Ovary (tissue), 3 donors: ENCODE measurements at regions not wholly inside any gene's neighbourhood (a gene's known extent, or its start where the extent isn't known, plus 50 kb on each side); places are given as distances from the start of the nearest gene placed in this dataset.

Experiments used
- EP300 ChIP-seq: sonication (generic); formaldehyde crosslinking; IDR thresholded peaks from one replicate; pipeline ENCODE4 v1.6.1; 2017; ENCODE audit warnings: antibody characterized with exemption
- POLR2A ChIP-seq: fragments of 450-650 bp; IDR thresholded peaks from one replicate; pipeline ENCODE4 v1.6.1; 2017; ENCODE audit warnings: antibody characterized with exemption, mild to moderate bottlenecking, moderate library complexity
- TF ChIP-seq, protein P1 (sequence below), 3 donors: fragments of 450-650 bp in 2 of 3; fragments of 200-600 bp in 1 of 3; IDR thresholded peaks; one replicate each; pipeline versions ENCODE4 v1.5.1 to v1.8.0; 2016 to 2022; ENCODE audit warnings: antibody characterized with exemption in 3 of 3, mild to moderate bottlenecking in 1 of 3
- donor health status: DM: no; HTN: no; CAD: no.

DNA sequence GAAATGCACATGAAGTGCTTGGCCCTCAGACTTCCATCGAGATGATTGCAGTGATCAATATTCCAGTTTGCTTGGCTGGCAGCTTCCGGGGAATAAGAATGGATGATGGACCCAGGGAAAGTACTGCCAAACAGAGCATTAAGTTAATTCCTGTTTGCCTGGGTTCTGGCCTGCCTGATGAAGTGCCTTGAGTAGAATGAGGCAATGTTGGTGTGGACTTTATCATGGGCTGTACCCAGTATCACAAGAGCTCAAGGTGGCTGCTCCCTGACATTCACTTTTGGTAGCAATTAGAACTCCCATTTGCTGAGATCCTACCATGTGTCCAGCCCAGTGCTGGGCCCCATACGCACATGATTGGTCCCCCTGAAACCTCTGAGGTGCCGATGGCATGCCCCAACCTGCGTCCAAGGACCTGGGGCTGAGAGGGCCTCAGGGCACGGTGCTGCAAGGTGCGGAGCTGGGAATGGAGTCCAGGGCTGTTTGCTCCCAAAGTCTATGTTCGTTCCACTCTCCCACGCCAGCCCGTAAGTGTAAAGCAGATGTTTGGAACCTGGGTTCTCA is 80.7 kb downstream of the SLC25A47 start:
- TF ChIP-seq, protein P1, sequence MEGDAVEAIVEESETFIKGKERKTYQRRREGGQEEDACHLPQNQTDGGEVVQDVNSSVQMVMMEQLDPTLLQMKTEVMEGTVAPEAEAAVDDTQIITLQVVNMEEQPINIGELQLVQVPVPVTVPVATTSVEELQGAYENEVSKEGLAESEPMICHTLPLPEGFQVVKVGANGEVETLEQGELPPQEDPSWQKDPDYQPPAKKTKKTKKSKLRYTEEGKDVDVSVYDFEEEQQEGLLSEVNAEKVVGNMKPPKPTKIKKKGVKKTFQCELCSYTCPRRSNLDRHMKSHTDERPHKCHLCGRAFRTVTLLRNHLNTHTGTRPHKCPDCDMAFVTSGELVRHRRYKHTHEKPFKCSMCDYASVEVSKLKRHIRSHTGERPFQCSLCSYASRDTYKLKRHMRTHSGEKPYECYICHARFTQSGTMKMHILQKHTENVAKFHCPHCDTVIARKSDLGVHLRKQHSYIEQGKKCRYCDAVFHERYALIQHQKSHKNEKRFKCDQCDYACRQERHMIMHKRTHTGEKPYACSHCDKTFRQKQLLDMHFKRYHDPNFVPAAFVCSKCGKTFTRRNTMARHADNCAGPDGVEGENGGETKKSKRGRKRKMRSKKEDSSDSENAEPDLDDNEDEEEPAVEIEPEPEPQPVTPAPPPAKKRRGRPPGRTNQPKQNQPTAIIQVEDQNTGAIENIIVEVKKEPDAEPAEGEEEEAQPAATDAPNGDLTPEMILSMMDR (IDR thresholded peaks at IDR 0.05): no peak
- no peak for TF ChIP-seq POLR2A
- TF ChIP-seq EP300: no peak
